ENCODE measurements at regions not wholly inside any gene's neighbourhood (a gene's known extent, or its start where the extent isn't known, plus 50 kb on each side); places are given as distances from the start of the nearest gene placed in this dataset.

DNA sequence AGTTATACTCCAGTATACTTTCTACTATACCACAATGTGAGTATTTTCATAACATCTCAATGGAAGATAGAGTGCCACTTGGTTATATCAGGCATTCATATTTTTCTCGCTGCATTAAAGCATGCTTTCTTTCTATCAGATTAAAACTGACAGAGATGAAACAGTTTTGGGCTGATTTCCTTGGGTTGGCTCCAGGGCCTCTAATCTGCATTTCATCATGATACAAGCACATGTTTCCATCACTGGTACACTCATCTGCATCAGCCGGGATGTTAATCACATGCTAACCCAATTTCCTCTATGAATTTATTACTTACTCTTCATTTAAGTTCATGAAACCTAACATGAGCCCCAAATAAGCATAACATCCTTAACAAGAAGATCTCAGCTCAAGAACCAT is 289.0 kb upstream of the DAB1 start (continued):
- TF ChIP-seq EZH2phosphoT487 (IDR thresholded peaks at IDR 0.05; ENCODE audit: borderline replicate concordance, low read depth) (no peak), MEF2A (IDR thresholded peaks at IDR 0.05; ENCODE audit: borderline replicate concordance, low read depth) (no peak), POLR2AphosphoS5 (IDR thresholded peaks at IDR 0.05; ENCODE audit: low read depth, low read length) (peak; percentile 50; the same call in 1 of the 2 replicates)
- TF ChIP-seq, protein P1, sequence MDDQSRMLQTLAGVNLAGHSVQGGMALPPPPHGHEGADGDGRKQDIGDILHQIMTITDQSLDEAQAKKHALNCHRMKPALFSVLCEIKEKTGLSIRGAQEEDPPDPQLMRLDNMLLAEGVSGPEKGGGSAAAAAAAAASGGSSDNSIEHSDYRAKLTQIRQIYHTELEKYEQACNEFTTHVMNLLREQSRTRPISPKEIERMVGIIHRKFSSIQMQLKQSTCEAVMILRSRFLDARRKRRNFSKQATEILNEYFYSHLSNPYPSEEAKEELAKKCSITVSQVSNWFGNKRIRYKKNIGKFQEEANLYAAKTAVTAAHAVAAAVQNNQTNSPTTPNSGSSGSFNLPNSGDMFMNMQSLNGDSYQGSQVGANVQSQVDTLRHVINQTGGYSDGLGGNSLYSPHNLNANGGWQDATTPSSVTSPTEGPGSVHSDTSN (IDR thresholded peaks at IDR 0.05) = peak; percentile 66
- TF ChIP-seq, protein P2, sequence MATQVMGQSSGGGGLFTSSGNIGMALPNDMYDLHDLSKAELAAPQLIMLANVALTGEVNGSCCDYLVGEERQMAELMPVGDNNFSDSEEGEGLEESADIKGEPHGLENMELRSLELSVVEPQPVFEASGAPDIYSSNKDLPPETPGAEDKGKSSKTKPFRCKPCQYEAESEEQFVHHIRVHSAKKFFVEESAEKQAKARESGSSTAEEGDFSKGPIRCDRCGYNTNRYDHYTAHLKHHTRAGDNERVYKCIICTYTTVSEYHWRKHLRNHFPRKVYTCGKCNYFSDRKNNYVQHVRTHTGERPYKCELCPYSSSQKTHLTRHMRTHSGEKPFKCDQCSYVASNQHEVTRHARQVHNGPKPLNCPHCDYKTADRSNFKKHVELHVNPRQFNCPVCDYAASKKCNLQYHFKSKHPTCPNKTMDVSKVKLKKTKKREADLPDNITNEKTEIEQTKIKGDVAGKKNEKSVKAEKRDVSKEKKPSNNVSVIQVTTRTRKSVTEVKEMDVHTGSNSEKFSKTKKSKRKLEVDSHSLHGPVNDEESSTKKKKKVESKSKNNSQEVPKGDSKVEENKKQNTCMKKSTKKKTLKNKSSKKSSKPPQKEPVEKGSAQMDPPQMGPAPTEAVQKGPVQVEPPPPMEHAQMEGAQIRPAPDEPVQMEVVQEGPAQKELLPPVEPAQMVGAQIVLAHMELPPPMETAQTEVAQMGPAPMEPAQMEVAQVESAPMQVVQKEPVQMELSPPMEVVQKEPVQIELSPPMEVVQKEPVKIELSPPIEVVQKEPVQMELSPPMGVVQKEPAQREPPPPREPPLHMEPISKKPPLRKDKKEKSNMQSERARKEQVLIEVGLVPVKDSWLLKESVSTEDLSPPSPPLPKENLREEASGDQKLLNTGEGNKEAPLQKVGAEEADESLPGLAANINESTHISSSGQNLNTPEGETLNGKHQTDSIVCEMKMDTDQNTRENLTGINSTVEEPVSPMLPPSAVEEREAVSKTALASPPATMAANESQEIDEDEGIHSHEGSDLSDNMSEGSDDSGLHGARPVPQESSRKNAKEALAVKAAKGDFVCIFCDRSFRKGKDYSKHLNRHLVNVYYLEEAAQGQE (IDR thresholded peaks at IDR 0.05; ENCODE audit: low read depth, low read length) = no peak
- TF ChIP-seq, protein P3, sequence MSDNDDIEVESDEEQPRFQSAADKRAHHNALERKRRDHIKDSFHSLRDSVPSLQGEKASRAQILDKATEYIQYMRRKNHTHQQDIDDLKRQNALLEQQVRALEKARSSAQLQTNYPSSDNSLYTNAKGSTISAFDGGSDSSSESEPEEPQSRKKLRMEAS (IDR thresholded peaks at IDR 0.05; ENCODE audit: low read depth) = 0 out of 2 replicates have a peak, but pooled peaks have one; percentile 17

DNA sequence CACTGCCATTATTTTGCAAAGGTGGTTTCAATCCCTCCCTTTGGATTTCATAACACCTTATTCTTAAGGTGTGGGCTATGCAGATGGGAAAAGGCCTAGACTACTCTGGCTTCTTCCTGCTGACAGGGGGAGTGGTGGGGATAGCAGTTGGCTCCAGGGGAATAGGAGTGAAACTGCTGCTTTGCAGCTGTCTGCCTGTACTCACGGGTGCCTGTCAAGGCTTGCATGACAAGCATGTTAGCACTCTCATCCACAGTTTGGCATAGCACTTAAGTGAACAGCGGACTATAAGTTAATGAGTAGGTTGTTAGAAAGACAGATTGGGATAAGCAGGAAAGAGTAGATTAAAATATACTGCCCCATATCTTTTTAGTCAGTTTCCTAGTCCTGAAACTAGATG is 287.5 kb upstream of the DAB1 start:
- Histone ChIP-seq H3K9me2 (no peaks in the 10 kb centered on the region), H3K9me3 (no peaks in the 10 kb centered on the region), H3F3A (replicated peaks; ENCODE audit: insufficient read depth) (no peaks in the 10 kb centered on the region), H3K4me2 (no peak overlapping the region), H3K36me3 (replicated peaks in 1 of 2; ENCODE audit: control insufficient read depth in 1 of 2, insufficient read depth in 2 of 2, low read length in 1 of 2) (no peaks in the 10 kb centered on the region), H3K4me1 (ENCODE audit: control insufficient read depth in 1 of 2, insufficient read depth in 2 of 2, low read depth in 1 of 2, low read length in 1 of 2) (peaks cover 3 to 8% of the 10 kb centered on the region in 2 experiments; a peak in 3 of 4 replicates), H4K20me1 (ENCODE audit: insufficient read depth) (no peaks in the 10 kb centered on the region), H3K27me3 (ENCODE audit: insufficient read depth) (no peaks in the 10 kb centered on the region), H3K27ac (ENCODE audit: low read depth in 2 of 2, low read length in 1 of 2) (no peak overlapping the region; a peak in 1 of 4 replicates), H3K4me3 (ENCODE audit: low read depth in 2 of 2, low read length in 1 of 2) (no peak overlapping the region), H3K9ac (no peak overlapping the region), H2AFZ (ENCODE audit: low read depth) (no peak overlapping the region), H3K79me2 (ENCODE audit: insufficient read depth) (no peaks in the 10 kb centered on the region)
- WGBS (ENCODE audit: low lambda C conversion rate) = 84% methylated on average over 2 of the region's 2 CpGs
- DNase-seq = no peak
- CTCF ChIA-PET = no interaction called here
- 0 out of 2 replicates have a peak, but pooled peaks have one; percentile 19 for TF ChIP-seq RAD21 (IDR thresholded peaks at IDR 0.05; ENCODE audit: low read length)
- no peak for TF ChIP-seq ELF1 (IDR thresholded peaks at IDR 0.05)
- TF ChIP-seq, protein P4, sequence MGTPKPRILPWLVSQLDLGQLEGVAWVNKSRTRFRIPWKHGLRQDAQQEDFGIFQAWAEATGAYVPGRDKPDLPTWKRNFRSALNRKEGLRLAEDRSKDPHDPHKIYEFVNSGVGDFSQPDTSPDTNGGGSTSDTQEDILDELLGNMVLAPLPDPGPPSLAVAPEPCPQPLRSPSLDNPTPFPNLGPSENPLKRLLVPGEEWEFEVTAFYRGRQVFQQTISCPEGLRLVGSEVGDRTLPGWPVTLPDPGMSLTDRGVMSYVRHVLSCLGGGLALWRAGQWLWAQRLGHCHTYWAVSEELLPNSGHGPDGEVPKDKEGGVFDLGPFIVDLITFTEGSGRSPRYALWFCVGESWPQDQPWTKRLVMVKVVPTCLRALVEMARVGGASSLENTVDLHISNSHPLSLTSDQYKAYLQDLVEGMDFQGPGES (IDR thresholded peaks at IDR 0.05; ENCODE audit: low read depth, low read length) = no peak
- no peak for TF ChIP-seq GATA2 (CRISPR knock-in tag; IDR thresholded peaks at IDR 0.05)
- POLR2A ChIA-PET = no interaction called here

All from SK-N-SH (cell line).